AG10803 (cell line): ENCODE measurements at regions not wholly inside any gene's neighbourhood (a gene's known extent, or its start where the extent isn't known, plus 50 kb on each side); places are given as distances from the start of the nearest gene placed in this dataset.

Experiments
- DNase-seq: peaks from one replicate; pipeline ENCODE4 v3.0.0; 2010; ENCODE audit warnings: low read depth
- H3K4me3 ChIP-seq: 2 replicates; pipeline ENCODE4 v1.5.1; 2011; ENCODE audit warnings: mild to moderate bottlenecking, low read length, control low read depth
- CTCF ChIP-seq: conservative IDR thresholded peaks from 2 replicates; pipeline ENCODE4 v1.5.1; 2011; ENCODE audit warnings: mild to moderate bottlenecking, low read length, control low read depth, inconsistent platforms

- no peak for TF ChIP-seq CTCF
- peak; percentile 44 for DNase-seq
- no peak overlapping the region for H3K4me3 ChIP-seq
These were observed 93.3 kb downstream of the EMX2 start for GRCh38 chr10:117635826-117636225.

GRCh38 chr10:117638200-117638599, 95.7 kb downstream of the EMX2 start:
- DNase-seq = no peak
- H3K4me3 ChIP-seq = no peak overlapping the region
- TF ChIP-seq CTCF = no peak

- DNase-seq = no peak
- no peak for TF ChIP-seq CTCF
- no peak overlapping the region for H3K4me3 ChIP-seq
These were observed 96.2 kb downstream of the EMX2 start for GRCh38 chr10:117638664-117639200.

- no peak for TF ChIP-seq CTCF
- no peak overlapping the region for H3K4me3 ChIP-seq
- no peak for DNase-seq
These were observed 97.9 kb downstream of the EMX2 start for GRCh38 chr10:117640406-117640805.

GRCh38 chr10:117646718-117647117, 104.2 kb downstream of the EMX2 start:
- DNase-seq = no peak
- H3K4me3 ChIP-seq = no peak overlapping the region
- no peak for TF ChIP-seq CTCF

GRCh38 chr10:117647306-117647705, 104.8 kb downstream of the EMX2 start:
- no peak for TF ChIP-seq CTCF
- peak; percentile 81 for DNase-seq
- no peak overlapping the region for H3K4me3 ChIP-seq

- H3K4me3 ChIP-seq = no peak overlapping the region
- TF ChIP-seq CTCF = no peak
- no peak for DNase-seq
These were observed 108.6 kb downstream of the EMX2 start for GRCh38 chr10:117651121-117651520.
